HG03039 (cell line): ENCODE measurements at regions not wholly inside any gene's neighbourhood (a gene's known extent, or its start where the extent isn't known, plus 50 kb on each side); places are given as distances from the start of the nearest gene placed in this dataset.
"Not testable (repeated sequence)": the region's sequence is repeated elsewhere in the genome, so short reads cannot be mapped to it uniquely, and the experiment has no call there.

Experiments
- ATAC-seq: cut with Tn5 transposase; IDR thresholded peaks from one replicate; pipeline ENCODE4 v1.9.1; 2021; ENCODE audit warnings: mild to moderate bottlenecking, moderate library complexity; ENCODE audit not compliant: unreplicated experiment

DNA sequence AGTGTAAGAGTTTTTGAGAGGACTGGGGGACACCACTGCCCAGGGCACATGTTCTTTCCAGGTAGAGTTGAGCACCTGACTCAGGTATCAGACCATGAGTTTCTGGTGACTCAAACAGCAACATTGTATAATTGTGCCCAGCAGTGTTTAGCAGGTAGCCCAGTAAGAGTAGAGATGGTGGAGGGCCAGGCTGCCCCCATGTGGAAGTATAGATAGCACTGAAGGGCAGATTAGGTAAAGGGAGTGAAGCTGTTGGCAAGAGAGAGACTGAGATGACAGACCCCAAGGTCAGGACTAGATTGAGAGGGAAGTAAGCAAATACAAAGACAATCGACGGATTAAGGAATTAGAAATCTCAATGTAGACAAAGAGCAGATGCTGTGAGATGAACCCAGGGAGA lies 74.6 kb downstream of the TRIM42 start:
- no peak for ATAC-seq

DNA sequence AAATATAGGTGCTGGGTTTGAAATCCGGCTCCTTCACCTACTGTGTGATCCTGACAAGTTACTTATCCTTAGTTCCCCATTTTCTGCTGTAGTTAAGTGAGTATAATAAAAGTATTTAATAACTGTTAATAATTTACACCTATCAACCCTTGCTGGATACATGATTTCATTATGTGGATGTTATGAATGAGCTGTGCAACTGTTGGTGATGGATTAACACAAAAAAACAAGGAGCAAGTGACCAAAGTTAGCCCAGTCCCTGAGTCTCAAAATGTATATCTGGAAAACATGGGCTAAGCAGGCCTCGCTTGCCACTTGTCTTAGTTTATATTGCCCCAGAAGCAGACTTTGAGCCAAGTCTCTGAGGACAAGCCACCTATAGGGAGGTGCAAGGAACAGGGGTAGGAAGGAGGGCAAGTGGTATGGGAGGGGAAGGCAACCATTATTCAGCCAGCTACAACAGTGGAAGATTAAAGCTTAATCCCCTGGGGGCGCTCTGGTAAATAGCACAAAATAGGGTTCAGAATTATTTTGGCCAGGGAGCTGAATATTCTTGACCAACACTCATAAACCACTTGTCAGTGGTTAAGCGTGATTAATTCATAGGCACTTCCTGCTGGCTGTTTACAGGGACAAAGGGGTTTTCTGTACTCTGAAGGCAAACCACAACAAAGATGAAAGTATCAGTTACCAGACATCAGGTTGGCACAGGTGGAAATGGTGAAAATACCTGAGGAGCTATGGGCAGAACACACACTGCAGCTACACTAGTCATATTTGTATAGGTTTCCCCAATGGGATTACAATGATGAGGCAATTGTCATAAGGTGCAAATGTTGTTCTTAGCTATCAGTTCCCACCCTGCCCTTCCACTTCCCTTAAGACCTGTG lies 76.2 kb downstream of the TRIM42 start:
- no peak for ATAC-seq

DNA sequence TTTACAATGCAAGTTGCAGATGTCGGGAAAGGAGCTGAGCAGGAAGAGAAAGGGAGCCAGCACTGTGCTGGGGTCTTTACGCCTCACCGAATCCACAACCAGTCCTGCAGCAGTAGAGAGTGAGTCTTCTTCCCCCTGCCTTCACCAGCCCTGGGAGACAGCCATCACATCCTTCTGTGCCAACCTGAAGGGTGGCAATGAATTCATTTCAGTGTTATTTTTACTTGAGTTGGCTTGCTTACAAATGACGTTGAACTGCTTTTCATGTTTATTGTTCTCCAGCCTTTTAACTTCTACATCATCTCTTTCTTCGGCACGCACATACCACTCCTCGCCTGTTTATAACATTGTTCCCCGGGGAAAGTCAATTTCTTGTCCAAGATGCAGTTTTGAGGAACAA lies 77.1 kb downstream of the TRIM42 start:
- ATAC-seq: no peak

DNA sequence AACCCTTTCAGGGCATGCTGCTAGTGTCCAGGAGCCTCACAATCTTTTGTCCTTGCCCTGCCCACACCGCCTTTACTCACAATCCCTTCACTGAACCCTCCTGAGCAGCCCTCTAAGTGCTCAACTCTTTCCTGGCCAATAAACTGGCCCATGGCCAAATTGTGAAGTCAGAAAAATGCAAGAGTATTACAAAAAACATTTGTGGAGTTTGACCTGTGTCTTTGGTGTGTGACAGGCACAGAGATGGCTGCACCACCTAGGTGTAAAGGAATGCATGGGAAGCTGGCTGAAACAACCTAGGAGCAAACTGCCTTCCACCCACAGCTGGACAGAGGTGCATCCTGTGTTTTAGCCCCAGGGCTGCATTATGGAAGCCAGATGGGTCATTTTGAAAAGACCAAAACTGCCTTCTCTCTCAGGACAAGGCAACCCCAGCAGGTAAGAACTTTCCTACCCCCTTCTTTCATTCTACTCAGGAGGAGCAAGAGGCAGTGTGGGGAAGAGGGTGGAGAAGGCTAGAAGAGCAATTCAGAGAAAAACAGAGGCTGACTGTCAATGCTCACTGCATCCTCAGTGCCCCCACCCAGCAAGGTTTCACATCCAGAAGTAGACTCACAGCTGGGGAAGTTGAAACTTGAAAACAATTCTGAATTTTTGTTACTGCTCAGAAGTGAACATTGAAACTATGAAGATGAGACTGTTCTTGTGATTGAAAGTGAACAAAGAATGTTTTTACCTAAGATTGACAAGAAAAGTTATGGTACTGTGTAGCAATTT lies 78.6 kb downstream of the TRIM42 start:
- peak; percentile 67 for ATAC-seq

DNA sequence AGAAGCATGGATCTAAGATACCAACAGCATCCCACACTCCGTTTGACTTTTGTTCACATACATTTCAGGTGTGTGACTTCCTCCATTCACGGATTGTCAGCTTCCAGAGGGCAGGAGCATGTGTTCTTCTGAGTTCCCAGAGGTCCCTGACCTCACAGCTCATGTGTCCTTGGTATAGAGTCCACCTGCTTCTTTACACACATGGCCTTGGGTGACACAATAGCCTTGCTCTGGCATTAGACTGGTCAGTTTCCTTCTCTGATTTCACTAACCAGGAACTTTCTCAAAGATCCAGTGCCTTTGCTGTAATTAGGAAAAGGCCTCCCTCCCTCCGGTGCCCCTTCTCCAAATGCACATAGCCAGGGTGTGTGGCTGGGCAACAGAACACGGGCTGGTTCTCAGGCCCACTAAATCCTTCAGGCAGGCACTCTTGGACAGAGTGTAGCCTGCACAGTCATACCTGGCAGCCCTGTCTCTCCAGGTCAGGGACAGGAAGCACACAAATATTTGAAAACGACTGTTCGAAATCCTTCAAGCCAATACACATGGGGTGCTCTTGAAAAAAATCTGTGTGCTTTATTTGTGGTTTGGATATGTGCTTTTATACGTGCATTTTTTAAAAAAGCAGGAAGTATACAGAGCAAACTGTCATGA lies 81.1 kb downstream of the TRIM42 start:
- no peak for ATAC-seq

DNA sequence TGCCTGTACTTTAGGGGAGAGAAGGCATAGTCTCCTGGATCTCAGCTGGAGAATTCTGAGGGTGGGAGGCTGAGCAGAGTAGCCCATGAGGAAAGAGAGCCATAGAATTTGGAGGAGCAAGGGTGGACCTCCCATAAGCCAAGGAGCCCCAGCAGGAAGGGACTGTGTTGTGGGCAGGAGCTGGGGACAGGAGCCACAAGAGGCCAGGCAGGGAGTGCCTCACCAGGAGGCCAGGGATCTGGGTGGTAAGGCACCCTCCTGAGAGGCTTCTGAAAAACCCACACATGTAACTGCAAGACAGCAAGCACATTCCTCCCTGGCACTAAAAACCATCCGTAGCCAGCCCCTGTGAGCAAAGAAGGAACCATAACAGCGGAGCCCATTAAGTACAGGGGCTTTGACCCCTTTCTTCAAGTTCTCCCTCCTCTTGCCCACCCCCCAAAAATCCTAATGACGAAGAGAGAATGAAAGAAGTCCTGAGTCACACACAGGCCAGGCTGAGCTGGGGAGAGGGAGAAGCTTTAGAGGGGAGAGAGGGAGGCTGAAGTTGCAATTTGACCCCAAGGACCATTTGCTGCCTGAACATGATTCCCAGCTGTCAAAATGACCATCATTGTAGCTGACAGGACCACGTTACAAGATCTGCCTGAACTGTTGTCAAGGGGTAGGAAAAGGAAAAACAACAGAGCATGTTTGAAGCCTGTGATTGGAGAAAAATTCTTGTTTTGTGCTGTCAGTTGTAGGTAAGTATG lies 82.6 kb downstream of the TRIM42 start:
- no peak for ATAC-seq

DNA sequence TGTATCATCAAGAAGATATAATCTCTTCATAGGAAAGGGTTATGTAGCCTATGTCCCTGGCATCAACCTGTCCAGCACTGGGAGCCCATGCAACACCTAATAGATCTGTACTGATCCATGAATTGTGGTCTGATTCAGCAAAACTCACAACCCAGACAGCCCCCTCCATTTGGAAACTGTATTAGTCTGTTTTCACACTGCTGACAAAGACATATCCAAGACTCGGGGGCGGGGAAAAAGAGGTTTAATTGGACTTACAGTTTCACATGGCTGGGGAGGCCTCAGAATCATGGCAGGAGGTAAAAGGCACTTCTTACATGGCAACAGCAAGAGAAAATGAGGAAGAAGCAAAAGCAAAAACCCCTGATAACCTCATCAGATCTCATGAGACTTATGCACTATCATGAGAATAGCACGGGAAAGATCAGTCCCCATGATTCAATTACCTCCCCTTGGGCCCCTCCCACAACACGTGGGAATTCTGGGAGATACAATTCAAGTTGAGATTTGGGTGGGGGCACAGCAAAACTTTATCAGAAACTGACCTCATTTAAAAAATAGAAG lies 83.3 kb downstream of the TRIM42 start:
- no peak for ATAC-seq

DNA sequence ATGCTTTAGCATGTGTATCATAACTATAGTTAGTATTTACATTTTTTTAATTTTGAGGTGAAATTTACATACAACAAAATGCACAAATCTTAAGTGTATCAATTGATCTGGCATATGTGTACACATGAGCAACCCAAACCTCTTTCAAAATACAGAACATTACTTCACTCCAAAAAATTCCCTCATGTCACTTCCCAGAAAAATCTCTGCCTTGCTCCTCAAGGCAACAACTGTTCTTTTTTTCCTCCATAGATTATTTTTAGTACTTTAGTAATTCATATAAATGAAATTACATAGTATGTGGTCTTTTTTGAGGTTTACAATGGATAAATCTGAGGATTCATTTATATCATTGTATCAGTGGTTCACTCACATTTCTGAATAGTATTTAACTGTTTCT lies 84.9 kb downstream of the TRIM42 start:
- ATAC-seq: no peak

DNA sequence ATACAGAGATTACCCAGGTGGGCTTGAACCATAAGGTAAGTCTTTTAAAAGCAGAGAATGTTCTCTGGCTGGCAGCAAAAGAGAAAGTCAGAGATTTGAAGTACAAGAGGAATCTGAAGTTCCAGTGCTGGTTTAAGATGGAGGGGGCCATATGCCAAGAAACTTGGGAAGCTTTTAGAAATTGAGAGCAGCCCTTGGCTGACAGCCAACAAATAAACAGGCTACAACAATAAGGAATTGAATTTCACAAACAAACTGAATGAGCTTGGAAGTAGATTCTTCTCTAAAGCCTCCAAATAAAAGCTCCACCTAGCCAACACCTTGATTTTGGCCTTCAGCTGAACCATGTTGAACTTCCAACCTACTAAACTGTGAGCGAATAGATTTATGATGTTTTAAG lies 85.7 kb downstream of the TRIM42 start:
- no peak for ATAC-seq

DNA sequence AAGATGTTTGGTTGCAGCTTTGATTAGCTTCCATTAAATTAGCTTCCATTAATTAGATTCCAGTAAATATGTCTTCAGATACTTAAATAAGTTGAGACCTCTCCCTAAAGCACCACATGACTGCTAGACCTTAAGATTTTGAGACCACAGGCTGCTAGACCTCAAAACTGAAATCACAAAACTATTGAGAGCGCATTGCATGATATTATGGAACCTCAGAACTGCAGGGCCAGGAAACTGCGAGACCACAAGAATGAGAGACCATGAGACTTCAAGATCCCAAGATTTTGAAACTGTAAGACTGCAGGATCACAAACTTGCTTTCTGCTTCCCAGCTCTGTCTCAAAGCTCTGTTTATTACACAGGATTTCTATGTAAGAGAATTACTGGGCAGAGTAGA lies 87.4 kb downstream of the TRIM42 start:
- ATAC-seq: no peak

DNA sequence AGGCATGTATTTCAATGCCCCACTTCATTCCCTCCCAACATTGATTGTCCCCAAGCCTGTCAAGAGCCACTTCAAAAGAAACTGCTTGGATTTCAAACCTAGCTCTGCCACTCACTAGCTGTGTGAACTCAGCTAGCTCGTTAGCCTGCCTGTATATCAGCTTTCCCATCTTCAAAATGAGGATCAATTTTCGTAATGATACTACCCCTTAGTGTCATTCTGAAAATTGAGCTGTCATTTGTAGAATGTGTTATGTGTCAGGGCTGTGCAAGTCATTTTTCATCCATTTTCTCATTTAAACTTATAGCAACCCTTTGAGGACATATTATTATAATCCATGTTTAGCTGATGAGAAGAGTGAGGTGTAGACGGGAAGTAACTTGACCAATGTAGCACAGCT lies 88.6 kb downstream of the TRIM42 start:
- ATAC-seq: peak; percentile 55

DNA sequence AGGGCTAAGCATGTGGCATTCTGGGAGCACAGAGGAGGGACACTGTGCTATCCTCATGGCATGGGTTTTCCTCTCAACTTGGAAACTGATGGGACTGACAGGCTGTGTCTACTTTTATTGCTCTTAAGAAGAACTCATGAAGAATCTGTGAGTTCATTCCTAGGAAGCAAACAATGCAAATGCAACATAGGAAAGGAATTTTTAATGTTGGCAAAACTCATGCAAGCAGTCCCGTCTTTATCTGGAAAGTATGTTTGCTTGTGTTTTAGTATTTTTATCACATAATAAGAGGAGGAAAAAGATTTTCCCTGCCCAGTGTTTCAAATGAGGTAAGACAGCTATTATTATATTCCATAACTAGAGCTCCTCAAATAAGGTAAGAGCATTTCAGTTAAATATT lies 89.7 kb downstream of the TRIM42 start:
- ATAC-seq: no peak

DNA sequence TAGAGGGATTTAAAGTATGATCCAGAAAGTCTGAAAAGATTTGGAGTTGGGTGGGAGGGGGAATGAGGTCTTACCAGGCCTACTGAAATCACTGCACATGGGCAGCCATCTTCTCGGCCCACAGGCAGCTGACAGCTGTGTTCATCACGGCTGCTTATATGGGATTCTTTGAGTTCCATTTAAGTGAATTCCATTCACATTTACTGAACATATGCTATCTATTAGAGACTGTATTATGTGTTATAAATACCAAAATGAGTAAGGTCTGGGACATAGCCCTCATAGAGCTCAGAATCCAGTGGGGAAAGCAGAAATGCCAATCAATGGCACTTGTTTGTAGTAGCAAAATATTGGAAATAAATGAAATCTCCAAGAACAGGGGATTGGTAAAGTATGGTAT lies 91.1 kb downstream of the TRIM42 start:
- ATAC-seq: no peak

DNA sequence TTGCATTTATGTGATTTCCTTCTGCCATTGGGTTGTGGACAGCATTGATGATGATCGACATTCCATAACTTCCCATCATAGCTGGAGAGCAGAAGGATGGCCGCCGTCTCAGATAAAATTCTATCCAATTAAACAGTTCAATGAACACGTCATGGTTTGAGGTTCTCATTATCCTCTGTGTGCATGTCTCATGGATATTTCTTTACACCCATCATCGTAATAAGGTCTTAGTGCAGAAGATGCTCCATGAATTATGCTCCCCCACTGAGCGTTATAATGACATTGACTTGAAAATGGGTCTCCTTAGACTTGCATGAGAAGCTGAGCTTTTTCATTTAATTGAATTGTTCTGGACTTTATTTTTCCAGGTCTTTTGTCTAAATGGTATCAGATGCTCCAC lies 92.1 kb downstream of the TRIM42 start:
- no peak for ATAC-seq

DNA sequence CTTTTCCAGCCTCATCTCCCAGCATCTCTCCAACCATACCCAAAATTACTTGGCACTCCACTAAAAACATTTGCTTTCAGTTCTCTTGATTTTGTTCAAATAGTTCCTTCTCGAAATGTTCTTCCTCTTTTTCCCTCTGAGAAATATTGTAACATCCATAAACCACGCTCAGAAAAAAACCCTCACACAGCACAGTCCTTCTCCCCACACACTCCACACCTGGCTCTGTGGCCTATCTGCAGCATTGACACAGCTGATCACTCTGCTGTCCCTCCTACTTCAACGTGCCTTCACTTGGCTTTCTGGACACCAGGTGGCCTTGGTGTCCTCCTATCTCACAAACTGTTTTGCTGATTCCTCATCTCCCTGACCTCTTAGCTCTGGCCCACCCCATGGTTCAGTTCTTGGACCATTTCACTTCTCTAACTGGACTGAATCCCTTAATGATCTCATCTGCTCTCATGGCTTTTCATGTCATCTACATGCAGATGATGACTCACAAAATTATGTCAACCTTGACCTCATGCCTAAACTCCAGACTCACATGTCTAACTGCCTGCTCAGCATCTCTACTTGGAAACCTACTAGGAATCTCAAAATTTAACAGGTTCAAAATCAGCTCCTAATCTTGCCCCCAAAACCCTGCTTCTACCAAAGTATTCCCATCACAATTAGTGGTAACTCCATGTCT lies 93.3 kb downstream of the TRIM42 start:
- ATAC-seq: no peak

DNA sequence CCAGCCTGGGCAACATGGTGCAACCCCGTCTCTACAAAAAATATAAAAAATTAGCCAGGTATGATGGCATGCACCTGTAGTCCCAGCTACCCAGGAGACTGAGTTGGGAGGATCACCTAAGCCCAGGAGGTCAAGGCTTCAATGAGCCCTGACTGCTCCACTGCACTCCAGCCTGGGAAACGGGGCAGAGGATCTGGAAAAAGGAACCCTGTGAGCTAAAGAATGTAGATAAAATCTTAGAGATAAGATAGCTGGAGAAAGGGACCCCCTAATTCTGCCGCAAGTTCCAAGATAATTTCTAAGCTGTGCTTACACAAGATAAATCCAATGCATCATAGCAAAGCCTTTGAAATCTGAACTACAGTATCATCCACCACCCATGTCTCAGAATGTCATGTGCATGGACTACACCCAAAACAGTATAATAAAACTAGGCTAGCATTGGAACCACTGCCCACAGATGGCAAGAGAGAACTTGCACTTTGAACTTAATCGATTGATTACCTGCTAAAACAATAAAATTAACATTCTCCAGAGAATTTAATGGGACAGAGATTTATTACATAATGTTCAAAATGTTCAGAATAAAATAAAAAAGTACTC lies 99.9 kb downstream of the TRIM42 start:
- ATAC-seq: no peak

DNA sequence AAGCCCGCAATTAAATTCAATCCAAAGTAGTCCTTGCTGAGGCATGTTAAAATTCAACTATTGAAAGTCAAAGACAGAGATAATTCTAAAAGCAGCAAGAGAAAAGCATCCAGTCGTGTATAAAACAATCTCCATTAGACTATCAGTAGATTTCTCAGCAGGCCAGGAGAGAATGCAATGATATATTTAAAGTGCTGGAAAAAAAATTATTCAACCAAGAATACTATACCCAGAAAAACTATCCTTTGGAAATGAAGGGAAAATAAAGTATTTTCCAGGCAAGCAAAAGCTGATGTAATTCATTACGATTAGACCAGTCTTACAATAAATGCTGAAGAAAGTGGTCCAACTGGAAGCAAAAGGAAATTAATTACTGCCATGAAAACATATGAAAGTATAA lies 113.5 kb downstream of the TRIM42 start:
- no peak for ATAC-seq

DNA sequence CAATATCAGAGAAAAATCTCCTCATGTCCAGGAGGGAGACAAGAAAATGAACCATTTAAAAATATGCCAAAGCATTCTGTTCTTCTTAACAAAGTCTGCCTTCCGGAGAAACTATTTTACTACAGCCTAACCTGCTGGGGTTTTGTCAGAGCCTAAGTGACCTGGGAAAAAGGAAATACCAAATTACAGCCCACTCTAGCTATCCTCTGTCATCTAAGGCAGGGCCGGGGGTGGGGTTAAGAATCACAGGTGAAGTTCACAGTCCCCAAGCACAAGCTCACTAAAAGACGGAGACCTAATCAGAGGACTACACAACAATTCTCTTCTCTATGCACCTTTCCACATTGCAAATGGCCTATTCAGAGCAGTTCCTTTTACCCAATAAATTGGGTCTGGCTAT lies 116.6 kb downstream of the TRIM42 start:
- ATAC-seq: no peak

DNA sequence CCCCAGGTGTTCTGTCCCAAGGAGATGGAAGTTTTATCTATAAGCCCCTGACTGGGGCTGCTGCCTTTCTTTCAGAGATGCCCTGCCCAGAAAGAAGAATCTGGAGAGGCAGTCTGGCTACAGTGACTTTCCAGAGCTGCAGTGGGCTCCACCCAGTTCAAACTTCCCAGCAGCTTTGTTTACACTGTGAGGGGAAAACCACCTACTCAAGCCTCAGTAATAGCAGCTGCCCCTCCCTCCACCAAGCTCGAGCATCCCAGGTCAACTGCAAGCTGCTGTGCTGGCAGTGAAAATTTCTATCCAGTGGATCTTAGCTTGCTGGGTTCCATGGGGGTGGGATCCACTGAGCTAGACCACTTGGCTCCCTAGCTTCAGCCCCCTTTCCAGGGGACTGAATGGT lies 125.0 kb downstream of the TRIM42 start:
- ATAC-seq: not testable (repeated sequence)

DNA sequence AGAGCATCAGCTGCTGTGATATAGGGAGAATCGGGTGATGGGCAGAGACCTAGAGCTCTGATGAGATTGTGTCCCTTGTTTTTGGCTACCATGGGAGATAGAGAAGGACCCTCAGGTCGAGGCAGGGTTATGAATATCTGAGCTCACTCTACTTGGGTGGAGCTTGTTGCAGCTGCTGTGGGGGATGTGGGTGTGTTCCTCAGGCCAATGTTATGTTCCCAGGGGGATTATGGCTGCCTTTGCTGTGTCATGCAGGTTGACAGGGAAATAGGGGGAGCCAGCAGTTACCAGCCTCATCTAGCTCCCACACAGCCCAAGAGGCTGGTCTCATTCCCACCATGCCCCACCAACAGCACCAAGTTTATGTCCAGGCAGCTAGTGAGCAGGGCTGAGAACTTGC lies 131.5 kb downstream of the TRIM42 start:
- no peak for ATAC-seq
